ENCODE measurements at regions not wholly inside any gene's neighbourhood (a gene's known extent, or its start where the extent isn't known, plus 50 kb on each side); places are given as distances from the start of the nearest gene placed in this dataset.

DNA sequence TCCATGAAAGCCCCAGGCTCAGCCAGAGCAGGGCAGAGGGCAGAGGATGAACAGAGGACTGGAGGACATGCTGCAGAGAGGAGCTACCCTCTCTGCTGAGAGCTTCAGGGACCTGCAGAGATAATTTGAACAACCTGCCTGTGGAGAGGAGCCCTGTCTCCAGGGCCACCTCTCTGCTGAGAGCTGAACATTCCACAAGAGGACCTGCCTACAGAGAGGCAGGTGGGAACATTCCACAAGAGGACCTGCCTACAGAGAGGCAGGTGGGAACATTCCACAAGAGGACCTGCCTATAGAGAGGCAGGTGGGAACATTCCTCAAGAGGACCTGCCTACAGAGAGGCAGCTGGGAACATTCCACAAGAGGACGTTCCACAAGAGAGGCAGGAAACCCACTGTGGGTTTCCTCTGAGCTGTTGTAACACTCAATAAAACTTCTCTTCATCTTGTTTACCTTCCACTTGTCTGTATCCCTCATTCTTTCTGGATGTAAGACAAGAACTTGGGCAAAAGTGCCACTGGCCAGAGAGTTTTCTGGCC is 551.9 kb upstream of the CA10 start:
- Mint-ChIP-seq H3K4me3 (ENCODE audit: unreplicated experiment) (no peak overlapping the region), H3K4me1 (ENCODE audit: insufficient read depth, unreplicated experiment) (no peaks in the 10 kb centered on the region), H3K27ac (ENCODE audit: low read depth, unreplicated experiment) (no peak overlapping the region), H3K36me3 (ENCODE audit: insufficient read depth, unreplicated experiment) (no peaks in the 10 kb centered on the region), H3K27me3 (ENCODE audit: insufficient read depth, unreplicated experiment) (peaks cover 53% of the 10 kb centered on the region), H3K9me3 (ENCODE audit: unreplicated experiment) (no peaks in the 10 kb centered on the region)
- ChIA-PET POLR2A (no interaction called here), CTCF (no interaction called here)
- BruUV-seq (replicated peaks) = no TSS peak
- intact Hi-C loops (cut with micrococcal nuclease) = no loop called here
- TF ChIP-seq, protein P1, sequence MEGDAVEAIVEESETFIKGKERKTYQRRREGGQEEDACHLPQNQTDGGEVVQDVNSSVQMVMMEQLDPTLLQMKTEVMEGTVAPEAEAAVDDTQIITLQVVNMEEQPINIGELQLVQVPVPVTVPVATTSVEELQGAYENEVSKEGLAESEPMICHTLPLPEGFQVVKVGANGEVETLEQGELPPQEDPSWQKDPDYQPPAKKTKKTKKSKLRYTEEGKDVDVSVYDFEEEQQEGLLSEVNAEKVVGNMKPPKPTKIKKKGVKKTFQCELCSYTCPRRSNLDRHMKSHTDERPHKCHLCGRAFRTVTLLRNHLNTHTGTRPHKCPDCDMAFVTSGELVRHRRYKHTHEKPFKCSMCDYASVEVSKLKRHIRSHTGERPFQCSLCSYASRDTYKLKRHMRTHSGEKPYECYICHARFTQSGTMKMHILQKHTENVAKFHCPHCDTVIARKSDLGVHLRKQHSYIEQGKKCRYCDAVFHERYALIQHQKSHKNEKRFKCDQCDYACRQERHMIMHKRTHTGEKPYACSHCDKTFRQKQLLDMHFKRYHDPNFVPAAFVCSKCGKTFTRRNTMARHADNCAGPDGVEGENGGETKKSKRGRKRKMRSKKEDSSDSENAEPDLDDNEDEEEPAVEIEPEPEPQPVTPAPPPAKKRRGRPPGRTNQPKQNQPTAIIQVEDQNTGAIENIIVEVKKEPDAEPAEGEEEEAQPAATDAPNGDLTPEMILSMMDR (IDR thresholded peaks at IDR 0.05; ENCODE audit: unreplicated experiment) = no peak
- DNase-seq (ENCODE audit: unreplicated experiment) = no peak

- ChIA-PET POLR2A (no interaction called here), CTCF (no interaction called here)
- intact Hi-C loops (cut with micrococcal nuclease) = no loop called here
- H3K27me3 Mint-ChIP-seq (ENCODE audit: insufficient read depth, unreplicated experiment) = peaks cover 60% of the 10 kb centered on the region
- no peak overlapping the region for H3K27ac Mint-ChIP-seq (ENCODE audit: low read depth, unreplicated experiment)
- no peaks in the 10 kb centered on the region for H3K9me3 Mint-ChIP-seq (ENCODE audit: unreplicated experiment)
- no peaks in the 10 kb centered on the region for H3K36me3 Mint-ChIP-seq (ENCODE audit: insufficient read depth, unreplicated experiment)
- TF ChIP-seq, protein P1 (IDR thresholded peaks at IDR 0.05; ENCODE audit: unreplicated experiment) = no peak
- H3K4me3 Mint-ChIP-seq (ENCODE audit: unreplicated experiment) = no peak overlapping the region
- no TSS peak for BruUV-seq (replicated peaks)
- no peaks in the 10 kb centered on the region for H3K4me1 Mint-ChIP-seq (ENCODE audit: insufficient read depth, unreplicated experiment)
- no peak for DNase-seq (ENCODE audit: unreplicated experiment)
Observed at GRCh38 chr17:52709724-52710123, 551.2 kb upstream of the CA10 start.

- no peak for DNase-seq (ENCODE audit: unreplicated experiment)
- TF ChIP-seq, protein P1 (IDR thresholded peaks at IDR 0.05; ENCODE audit: unreplicated experiment) = no peak
- Mint-ChIP-seq H3K27ac (ENCODE audit: low read depth, unreplicated experiment) (no peak overlapping the region), H3K27me3 (ENCODE audit: insufficient read depth, unreplicated experiment) (peaks cover 57% of the 10 kb centered on the region), H3K4me3 (ENCODE audit: unreplicated experiment) (no peak overlapping the region), H3K9me3 (ENCODE audit: unreplicated experiment) (no peaks in the 10 kb centered on the region), H3K36me3 (ENCODE audit: insufficient read depth, unreplicated experiment) (no peaks in the 10 kb centered on the region), H3K4me1 (ENCODE audit: insufficient read depth, unreplicated experiment) (no peaks in the 10 kb centered on the region)
- intact Hi-C loops (cut with micrococcal nuclease) = no loop called here
- BruUV-seq (replicated peaks) = no TSS peak
- ChIA-PET POLR2A (no interaction called here), CTCF (no interaction called here)
Observed at GRCh38 chr17:52696362-52696761, 537.8 kb upstream of the CA10 start.

GRCh38 chr17:52686140-52686539 is 527.6 kb upstream of the CA10 start:
- H3K27ac Mint-ChIP-seq (ENCODE audit: low read depth, unreplicated experiment) = no peak overlapping the region

More at GRCh38 chr17:52686140-52686539, 527.6 kb upstream of the CA10 start:
- Mint-ChIP-seq H3K27me3 (ENCODE audit: insufficient read depth, unreplicated experiment) (peaks cover 32% of the 10 kb centered on the region), H3K9me3 (ENCODE audit: unreplicated experiment) (no peaks in the 10 kb centered on the region), H3K4me1 (ENCODE audit: insufficient read depth, unreplicated experiment) (no peaks in the 10 kb centered on the region), H3K36me3 (ENCODE audit: insufficient read depth, unreplicated experiment) (no peaks in the 10 kb centered on the region), H3K4me3 (ENCODE audit: unreplicated experiment) (no peak overlapping the region)
- POLR2A ChIA-PET = no interaction called here
- CTCF ChIA-PET = no interaction called here
- BruUV-seq (replicated peaks) = no TSS peak
- intact Hi-C loops (cut with micrococcal nuclease) = no loop called here
- TF ChIP-seq, protein P1 (IDR thresholded peaks at IDR 0.05; ENCODE audit: unreplicated experiment) = no peak
- no peak for DNase-seq (ENCODE audit: unreplicated experiment)
